DOHH2 (cell line): ENCODE measurements at regions not wholly inside any gene's neighbourhood (a gene's known extent, or its start where the extent isn't known, plus 50 kb on each side); places are given as distances from the start of the nearest gene placed in this dataset.

Experiments used
- H3F3A ChIP-seq: fragments of 200-600 bp; sonication (generic), shearing (Covaris generic); 2 replicates; pipeline ENCODE4 v1.6.0; 2016; ENCODE audit warnings: antibody characterized with exemption, mild to moderate bottlenecking; ENCODE audit not compliant: control insufficient read depth, insufficient read depth
- H3K27ac ChIP-seq: fragments of 200-600 bp; sonication (generic); 2 replicates; pipeline ENCODE4 v1.5.1; 2014; ENCODE audit warnings: low read depth, mild to moderate bottlenecking, low read length, moderate library complexity
- H3K27me3 ChIP-seq: fragments of 200-600 bp; sonication (generic); 2 replicates; pipeline ENCODE4 v1.6.1; 2014; ENCODE audit warnings: mild to moderate bottlenecking, low read length, mixed read lengths; ENCODE audit not compliant: control insufficient read depth
- H3K36me3 ChIP-seq: fragments of 200-600 bp; sonication (generic); 2 replicates; pipeline ENCODE4 v1.6.1; 2014; ENCODE audit warnings: mild to moderate bottlenecking, low read length, moderate library complexity, mixed read lengths; ENCODE audit not compliant: control insufficient read depth
- H3K4me1 ChIP-seq: fragments of 200-600 bp; sonication (generic); 2 replicates; pipeline ENCODE4 v1.6.1; 2014; ENCODE audit warnings: mild to moderate bottlenecking, low read length, mixed read lengths; ENCODE audit not compliant: control insufficient read depth
- H3K4me2 ChIP-seq: fragments of 200-600 bp; sonication (generic); 2 replicates; pipeline ENCODE4 v1.6.0; 2014; ENCODE audit warnings: mild to moderate bottlenecking, low read length, moderate library complexity
- H3K4me3 ChIP-seq: fragments of 200-600 bp; sonication (generic); 2 replicates; pipeline ENCODE4 v1.5.1; 2014; ENCODE audit warnings: mild to moderate bottlenecking, low read length, mixed read lengths
- H3K79me2 ChIP-seq: fragments of 200-600 bp; sonication (generic); 2 replicates; pipeline ENCODE4 v1.6.1; 2014; ENCODE audit warnings: mild to moderate bottlenecking, low read length, mixed read lengths; ENCODE audit not compliant: control insufficient read depth
- H3K9me2 ChIP-seq: fragments of 200-600 bp; sonication (generic); replicated peaks from 2 replicates; pipeline ENCODE4 v1.6.1; 2014; ENCODE audit warnings: mild to moderate bottlenecking, low read length, mixed read lengths; ENCODE audit not compliant: control insufficient read depth
- H3K9me3 ChIP-seq: fragments of 200-600 bp; sonication (generic); 2 replicates; pipeline ENCODE4 v1.6.1; 2014; ENCODE audit warnings: antibody characterized with exemption, low read length, mixed read lengths; ENCODE audit not compliant: control insufficient read depth, insufficient read depth
- H4K20me1 ChIP-seq: fragments of 200-600 bp; sonication (generic); 2 replicates; pipeline ENCODE4 v1.6.0; 2014; ENCODE audit warnings: low read depth, mild to moderate bottlenecking, antibody characterized with exemption, low read length, moderate library complexity; ENCODE audit not compliant: control insufficient read depth, insufficient read depth
- EZH2phosphoT487 ChIP-seq: fragments of 200-600 bp; sonication (generic); IDR thresholded peaks from 2 replicates; pipeline ENCODE4 v1.6.1; 2017; ENCODE audit warnings: borderline replicate concordance, mild to moderate bottlenecking, antibody characterized with exemption, low read length, moderate library complexity, mixed read lengths
- TF ChIP-seq, protein P1 (sequence below): fragments of 200-600 bp; sonication (generic); IDR thresholded peaks from one replicate; pipeline ENCODE4 v1.5.1; 2014; ENCODE audit warnings: antibody characterized with exemption, mild to moderate bottlenecking, low read depth, low read length; ENCODE audit not compliant: poor library complexity, severe bottlenecking

DNA sequence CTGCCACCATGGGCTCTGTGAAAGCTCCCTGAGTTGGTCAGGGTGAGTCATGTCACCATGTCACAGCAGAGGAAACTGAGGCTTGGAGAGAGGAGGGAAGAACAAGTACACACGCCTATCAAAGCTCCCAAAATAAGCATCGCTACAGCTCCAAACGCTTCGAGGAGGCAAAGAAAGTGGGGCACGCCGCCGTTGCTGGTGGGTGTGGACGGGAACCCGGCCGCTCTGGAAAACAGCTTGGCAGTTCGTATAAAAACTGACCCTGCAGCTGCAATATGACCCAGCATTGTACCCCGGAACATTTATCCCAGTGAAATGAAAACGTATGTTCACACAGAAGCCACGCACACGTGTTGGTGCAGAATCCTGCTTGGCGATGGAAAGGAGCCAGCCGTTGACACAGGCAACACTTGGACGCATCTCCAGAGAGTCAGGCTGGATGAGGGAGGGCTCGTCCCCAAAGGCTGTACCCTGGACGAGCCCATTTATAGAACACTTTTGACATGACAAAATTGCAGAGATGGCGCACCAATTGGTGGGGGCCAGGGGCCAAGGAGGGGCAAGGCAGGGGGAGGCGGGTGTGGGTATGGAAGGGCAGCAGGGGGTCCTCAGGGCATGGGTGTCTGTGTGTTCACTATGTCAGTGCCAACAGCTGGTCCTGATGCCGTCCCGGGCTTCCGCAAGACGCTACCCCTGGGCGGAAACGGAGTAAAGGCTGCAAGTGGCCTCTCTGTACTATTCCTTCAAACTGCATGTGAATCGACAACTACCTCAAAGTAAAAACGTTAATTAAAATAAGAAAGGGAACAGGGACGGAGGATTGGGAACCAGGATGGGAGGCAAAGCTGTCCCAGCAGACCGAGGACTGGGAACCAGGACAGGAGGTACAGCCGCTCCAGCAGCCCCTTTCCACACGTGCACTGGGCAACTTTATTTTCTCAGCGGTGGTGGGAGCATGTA is 173.0 kb downstream of the OLFM1 start:
- Histone ChIP-seq H3K79me2 (no peaks in the 10 kb centered on the region), H3K27me3 (no peaks in the 10 kb centered on the region), H3K27ac (no peak overlapping the region), H3K9me3 (no peaks in the 10 kb centered on the region; the same call in 1 of the 2 replicates), H3F3A (no peaks in the 10 kb centered on the region), H3K4me2 (no peak overlapping the region), H3K9me2 (no peaks in the 10 kb centered on the region), H4K20me1 (no peaks in the 10 kb centered on the region), H3K36me3 (no peaks in the 10 kb centered on the region), H3K4me1 (no peaks in the 10 kb centered on the region), H3K4me3 (no peak overlapping the region)
- TF ChIP-seq EZH2phosphoT487 = no peak
- TF ChIP-seq, protein P1, sequence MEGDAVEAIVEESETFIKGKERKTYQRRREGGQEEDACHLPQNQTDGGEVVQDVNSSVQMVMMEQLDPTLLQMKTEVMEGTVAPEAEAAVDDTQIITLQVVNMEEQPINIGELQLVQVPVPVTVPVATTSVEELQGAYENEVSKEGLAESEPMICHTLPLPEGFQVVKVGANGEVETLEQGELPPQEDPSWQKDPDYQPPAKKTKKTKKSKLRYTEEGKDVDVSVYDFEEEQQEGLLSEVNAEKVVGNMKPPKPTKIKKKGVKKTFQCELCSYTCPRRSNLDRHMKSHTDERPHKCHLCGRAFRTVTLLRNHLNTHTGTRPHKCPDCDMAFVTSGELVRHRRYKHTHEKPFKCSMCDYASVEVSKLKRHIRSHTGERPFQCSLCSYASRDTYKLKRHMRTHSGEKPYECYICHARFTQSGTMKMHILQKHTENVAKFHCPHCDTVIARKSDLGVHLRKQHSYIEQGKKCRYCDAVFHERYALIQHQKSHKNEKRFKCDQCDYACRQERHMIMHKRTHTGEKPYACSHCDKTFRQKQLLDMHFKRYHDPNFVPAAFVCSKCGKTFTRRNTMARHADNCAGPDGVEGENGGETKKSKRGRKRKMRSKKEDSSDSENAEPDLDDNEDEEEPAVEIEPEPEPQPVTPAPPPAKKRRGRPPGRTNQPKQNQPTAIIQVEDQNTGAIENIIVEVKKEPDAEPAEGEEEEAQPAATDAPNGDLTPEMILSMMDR = no peak

DNA sequence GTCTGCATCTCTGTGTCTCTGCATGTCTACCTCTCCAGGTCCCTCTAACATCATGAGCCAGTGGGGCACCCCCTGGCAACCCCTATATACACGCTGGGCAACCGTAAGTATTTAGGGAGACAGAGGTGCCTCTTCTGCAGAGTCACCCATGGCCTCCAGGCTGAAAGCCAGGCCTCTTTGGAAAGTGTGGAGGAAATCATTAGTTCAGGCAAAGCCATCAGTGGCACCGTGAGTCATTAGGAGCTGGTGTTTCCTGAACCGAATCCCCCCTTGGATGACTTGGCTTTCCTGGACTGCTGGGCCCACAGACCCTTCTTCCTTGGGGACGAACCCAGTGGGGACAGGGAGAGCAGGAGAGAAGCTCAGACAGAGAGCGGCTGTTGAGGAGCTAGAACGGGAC is 174.8 kb downstream of the OLFM1 start:
- no peak for TF ChIP-seq EZH2phosphoT487
- TF ChIP-seq, protein P1 = no peak
- no peaks in the 10 kb centered on the region for H3K4me1 ChIP-seq
- no peaks in the 10 kb centered on the region for H3K27me3 ChIP-seq
- no peak overlapping the region for H3K4me2 ChIP-seq
- no peaks in the 10 kb centered on the region for H3K79me2 ChIP-seq
- no peak overlapping the region for H3K4me3 ChIP-seq
- H3F3A ChIP-seq = no peaks in the 10 kb centered on the region
- H3K27ac ChIP-seq = no peak overlapping the region
- no peaks in the 10 kb centered on the region for H3K36me3 ChIP-seq
- no peaks in the 10 kb centered on the region for H3K9me2 ChIP-seq
- H4K20me1 ChIP-seq = no peaks in the 10 kb centered on the region
- H3K9me3 ChIP-seq = no peaks in the 10 kb centered on the region; the same call in 1 of the 2 replicates

DNA sequence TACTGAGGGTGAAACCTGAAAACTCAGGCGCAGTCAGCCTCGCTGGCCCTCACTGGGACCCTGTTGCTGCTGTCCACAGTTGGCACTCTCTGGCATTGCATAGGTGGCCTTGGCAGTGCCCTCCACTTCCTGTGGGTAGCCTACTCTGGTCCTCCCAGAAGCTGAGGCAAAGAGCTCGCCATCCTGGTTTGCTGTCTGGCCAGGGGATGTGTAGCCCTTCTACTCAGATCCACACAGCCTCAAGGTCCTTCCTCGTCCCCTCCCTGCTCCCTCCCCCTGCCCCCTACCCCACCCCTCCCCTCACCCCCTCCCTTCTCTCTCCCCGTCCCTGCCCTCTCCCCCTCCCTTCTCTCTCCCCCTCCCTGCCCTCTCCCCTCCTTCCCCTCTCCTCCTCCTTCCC is 176.0 kb downstream of the OLFM1 start:
- Histone ChIP-seq H3K79me2 (no peaks in the 10 kb centered on the region), H3K27me3 (no peaks in the 10 kb centered on the region), H4K20me1 (no peaks in the 10 kb centered on the region), H3K4me3 (no peak overlapping the region), H3K27ac (no peak overlapping the region), H3K9me2 (no peaks in the 10 kb centered on the region), H3K4me1 (no peaks in the 10 kb centered on the region), H3K36me3 (no peaks in the 10 kb centered on the region), H3K9me3 (no peaks in the 10 kb centered on the region; the same call in 1 of the 2 replicates), H3K4me2 (no peak overlapping the region), H3F3A (no peaks in the 10 kb centered on the region)
- TF ChIP-seq EZH2phosphoT487 = no peak
- TF ChIP-seq, protein P1 = no peak
